RPMI7951 (cell line): ENCODE measurements at regions not wholly inside any gene's neighbourhood (a gene's known extent, or its start where the extent isn't known, plus 50 kb on each side); places are given as distances from the start of the nearest gene placed in this dataset.
A peak's percentile ranks its signal among the peaks of the same experiment; 100 is the strongest.

ENCODE experiments used
- DNase-seq: peaks from one replicate; pipeline ENCODE4 v3.0.0-alpha.2; 2012; ENCODE audit warnings: low read depth

DNA sequence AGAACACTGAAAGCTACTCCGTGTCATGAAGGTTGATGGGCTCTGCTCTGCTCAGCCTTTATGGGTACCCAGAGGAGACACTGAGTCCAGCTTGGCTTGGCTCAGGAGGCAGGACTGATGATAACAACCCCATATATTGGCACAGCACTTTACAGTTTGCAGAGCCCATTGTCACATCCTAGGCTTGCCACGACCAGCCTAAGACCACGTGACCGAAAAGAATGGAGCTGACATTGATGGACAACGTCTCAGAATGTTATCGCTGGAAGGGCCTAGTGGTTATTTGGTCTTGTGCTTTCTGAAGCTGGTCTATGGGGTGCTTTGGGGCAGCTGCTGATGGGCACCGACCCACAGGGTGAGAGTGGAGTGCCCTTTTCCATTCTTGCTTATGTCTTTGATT is 72.9 kb upstream of the RUNX3 start:
- DNase-seq: no peak

DNA sequence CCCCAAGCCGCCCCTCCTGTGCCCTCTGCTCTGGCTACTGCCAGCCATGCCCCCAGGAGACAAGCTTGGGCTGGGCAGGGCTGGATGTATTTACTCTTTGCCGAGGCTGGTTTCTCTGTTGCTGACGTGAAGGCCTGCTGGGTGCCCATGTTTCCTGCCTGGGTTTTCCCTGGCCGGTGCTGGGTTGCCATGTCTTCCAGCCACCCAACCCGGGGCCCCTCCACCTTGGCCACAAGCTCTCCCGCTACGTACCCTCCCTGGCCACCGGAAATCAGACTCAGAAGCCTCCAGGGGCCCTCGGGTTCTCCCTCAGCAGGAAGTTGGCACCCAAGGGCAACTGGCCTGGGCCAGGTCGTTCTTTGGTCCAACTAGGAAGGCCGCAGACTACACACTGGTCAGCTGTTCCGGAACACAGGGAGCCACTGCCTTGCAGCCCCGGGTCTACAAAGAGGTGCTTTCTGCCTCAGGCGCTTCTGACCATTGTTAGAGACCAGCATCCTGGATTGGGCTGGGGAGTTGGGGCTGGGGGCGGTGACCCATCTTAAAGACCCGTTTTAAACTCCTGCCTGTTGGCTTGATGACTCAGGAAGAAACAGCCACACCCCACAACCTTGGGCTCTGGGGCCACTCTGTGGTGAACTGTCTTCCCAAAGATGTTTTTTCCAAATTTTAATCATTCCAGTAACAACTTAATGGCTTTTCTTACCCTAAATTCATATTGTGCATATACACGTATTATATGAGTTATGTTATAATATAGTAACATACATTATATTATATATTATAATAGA is 71.2 kb upstream of the RUNX3 start:
- DNase-seq: peak; percentile 32

DNA sequence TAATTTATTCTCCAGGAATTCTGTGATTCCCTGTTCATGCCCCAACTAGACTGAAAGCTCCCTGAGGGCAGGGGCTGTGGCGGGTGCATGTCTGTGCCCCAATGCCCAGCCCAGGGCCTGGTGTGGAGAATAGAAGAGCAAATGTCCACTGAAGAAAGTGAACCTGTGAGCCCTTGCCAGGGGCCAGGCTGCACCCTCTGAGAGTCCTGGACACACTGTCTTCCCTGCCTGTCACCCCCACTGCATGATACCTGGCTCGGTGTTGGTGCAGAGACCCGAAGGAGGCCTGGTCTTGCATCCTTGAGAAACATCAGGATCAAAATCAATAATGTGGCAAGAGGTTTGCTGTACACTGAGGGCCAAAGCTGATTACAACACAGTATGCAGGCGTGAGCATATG is 69.8 kb upstream of the RUNX3 start:
- no peak for DNase-seq

DNA sequence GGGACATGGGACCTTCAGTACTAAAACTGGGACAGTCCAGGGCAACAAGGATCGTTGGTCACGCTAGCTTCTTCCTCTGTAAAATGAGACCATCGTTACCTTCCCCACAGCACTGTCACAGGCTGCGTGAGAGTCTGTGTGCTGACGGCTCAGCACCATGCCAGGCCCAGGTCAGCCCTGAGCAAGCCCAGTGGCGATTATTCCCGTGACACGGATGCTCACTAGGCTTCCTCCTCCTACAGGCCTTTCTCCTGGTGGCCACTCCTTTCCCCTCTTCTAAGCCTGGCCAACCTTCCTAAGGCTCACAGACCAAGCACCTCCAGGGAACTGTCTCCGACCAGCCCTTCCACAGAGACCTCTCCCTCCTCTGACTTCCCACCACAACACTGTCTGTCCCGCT is 69.3 kb upstream of the RUNX3 start:
- DNase-seq: no peak

DNA sequence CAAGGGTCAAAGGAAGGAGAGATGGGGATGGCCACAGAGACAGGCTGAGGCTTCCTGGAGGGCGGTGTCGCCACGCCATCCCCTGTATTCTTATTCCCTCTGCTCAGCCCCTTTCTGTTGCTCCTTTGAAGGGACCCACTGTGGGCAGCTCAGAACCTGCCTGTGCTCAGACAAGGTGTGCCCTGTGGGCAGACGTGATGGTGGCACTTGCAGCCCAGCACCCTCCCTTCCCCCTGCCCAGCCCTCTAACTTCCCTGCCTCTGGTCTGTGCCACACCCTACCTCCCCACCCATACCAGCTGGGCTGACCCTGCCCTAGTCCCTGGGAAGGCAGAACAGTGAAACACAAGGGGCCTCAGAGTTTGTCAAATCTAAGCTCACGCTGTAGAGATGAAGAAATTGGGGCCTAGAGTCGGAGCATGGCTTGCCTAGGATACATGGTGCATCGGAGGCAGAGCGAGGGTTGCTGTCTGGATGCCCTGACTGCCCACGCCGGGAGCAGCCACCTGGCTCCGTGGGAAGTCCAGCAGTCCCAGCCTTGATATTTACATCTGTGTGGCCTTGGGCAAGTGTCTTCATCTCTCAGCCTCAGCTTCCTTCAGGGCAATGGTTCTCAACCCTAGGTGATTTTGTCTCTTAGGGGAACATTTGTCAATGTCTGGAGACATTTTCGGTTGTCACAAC is 68.6 kb upstream of the RUNX3 start:
- DNase-seq: no peak

DNA sequence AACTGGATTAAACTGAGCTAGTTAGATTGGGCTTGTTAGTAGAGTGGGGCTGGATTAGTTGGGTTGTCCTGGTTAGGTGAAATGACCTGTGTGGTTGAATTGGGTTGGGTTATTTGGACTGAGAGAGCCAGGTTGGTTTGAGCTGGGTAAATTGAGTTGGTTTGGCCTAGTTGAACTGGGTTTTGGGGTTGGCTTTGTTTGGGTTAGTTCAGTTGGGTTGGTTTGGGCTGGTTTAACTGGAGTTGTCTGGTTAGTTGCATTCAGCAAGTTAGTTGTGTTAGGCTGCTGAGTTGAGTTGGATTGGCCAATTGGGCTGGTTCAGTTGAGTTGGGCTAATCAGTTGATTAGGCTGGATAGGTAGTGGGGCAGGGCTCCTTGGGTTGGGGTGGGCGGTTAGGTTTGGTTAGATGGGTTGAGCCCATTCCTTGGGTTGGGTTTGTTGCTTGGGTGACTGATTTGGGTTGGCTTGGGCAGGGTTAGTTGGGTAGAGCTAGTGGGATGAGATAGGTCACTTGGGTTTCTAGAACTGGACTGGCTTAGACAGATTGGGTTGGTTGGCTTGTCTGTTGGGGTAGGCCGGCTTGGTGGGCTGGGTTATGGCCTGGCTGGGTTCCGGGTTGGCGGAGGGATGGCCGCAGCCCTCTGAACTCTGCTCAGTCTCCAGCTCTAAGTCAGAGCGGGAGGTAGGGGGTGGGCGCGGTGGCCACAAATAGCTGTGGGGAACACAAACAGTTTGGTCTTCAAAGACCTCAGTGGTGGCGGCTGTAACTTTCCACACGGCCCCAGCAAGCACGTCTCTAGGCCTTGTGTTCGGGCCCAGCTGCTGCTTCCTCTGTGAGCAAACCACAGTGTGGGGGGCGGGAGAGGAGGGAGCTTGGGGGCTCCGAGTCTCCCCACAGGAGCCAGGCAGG is 67.2 kb upstream of the RUNX3 start:
- no peak for DNase-seq

DNA sequence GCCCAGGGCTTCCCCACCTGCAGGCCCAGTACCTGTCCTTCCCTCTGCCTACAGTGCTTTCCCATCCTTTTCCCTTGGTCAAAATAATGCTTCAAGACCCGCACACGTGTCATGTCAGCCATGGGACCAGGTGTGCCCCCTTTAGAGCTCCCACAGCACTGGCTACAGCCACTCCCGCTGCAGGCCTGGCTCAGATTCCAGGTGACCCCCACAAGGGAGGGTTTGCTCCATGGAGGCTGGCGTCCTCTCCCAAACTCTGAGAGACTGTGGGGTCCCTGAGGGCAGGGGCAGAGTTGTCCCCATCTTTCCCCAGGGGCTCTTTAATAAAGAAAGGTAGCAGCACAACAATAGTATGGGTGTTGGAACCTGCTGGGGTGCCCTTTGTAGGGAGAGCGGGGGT is 66.4 kb upstream of the RUNX3 start:
- DNase-seq: no peak

DNA sequence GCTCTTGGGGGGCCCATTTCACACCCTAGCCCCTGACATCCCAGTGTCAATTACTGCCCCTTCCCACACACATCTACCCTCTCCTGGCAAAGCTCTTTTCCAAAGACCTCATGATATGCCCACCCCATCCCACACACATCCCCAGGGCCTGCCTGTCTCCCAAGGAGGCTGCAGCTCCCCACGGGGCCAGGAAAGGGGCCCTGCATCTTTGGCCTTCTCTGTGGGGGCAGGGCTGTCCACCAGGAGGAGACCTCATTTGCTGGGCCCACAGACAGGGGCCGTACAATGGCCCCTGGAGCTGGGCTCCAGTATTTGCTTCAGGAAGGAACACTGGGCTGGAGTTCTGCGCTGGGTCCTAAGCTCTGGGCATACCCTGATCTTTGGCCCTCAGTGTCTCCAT is 65.6 kb upstream of the RUNX3 start:
- DNase-seq: no peak

DNA sequence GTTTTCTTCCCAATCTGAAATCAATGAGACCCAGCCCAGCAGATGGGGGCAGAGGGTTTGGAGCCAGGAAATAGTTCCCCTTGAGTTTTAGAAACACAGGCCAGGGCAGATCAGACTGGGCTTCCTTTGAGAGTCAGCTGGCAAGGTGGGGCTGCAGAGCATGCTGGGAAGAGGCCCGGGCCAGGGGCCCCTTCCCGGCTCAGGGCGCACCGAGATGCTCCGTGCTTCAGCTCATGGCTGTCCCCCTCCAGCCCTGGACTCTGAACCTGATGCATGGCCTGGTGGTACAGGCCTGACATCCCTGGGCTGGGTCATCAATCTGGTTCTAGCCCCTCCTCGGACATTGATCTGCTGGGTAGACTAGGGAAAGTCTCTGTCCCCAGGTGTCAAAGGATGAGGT is 65.1 kb upstream of the RUNX3 start:
- no peak for DNase-seq

DNA sequence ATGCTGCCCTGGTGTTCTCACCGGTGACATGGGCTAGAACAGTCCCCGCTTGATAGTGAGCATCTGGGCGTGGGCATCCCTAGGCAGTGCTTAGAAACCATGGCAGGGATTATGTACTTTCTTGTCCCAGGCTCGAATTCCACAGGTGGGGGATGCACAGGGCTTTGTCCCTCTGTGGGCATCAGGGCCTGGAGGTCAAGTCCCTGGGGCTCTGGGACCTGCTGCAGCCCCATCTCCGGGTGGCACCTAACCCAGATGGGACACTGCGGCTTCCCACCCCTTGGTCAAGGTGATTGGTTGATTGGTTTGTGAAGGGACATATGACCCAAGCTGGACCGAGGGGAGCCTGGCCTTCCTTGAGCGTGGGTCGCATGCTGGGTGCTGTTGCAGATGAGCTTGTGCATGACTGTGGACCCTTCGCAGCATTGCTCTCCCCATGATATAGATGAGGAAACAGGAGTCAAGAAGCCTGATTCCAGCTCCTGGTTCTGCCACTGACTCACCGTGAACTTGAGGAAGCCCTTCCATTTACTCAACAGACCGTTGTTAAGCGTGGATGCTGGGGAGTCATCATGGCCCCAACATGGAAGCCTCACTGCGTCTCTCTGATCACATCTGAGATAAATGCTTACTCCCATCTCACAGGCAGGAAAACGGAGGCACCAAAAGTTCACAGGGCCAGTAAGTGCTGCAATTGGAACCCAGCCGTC is 64.0 kb upstream of the RUNX3 start:
- DNase-seq: no peak

DNA sequence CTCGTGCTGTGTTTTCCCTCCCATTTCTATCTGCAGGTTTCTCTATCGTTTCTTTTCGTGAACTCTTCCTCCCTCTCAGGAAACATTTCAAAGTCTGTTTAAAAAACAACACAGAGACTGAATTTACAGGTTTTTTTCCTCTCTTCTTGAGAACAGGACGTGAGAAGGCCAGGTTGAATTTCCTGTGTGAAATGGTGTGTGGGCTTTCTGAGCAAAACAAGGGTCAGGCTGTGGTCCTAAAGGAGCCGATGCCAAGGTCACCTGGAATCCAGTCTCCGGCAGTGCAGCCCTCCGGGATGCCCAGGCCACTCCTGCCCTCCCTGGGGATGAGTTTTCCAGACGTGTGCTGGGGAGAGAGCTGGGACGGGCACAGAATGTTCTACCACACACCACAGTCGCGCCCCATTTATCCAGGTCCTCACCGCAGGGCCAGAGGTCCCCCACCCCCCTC is 62.7 kb upstream of the RUNX3 start:
- DNase-seq: no peak

DNA sequence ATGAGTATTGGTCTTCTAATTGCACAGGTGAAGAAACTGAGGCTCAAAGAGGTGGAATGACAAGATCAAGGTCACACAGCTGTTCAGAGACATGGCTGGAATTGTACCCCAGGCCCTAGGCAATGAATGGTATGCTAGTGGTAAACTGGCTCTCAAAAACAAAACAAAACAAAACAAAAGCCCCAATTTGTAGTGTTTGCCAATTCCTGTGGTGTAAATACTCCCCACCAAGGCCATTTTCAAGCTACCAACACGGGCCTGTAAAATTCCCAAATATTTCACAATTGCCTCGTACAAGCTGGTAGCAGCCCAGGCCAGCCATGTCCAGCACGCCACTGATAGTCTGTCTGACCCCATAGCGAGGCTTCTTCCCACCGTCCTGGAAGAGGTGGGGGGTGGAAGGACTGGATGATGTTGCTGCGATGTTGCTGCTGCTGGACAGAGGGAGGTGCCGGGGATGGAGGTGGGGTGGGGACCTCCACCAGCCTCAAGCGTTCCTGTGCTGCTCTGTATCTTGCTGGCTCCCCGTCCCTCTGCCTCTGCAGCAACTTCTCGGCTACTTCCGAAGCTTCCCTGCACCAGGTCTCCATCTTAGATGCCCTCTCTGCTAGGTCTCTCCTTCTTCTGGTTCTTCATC is 62.2 kb upstream of the RUNX3 start:
- no peak for DNase-seq

DNA sequence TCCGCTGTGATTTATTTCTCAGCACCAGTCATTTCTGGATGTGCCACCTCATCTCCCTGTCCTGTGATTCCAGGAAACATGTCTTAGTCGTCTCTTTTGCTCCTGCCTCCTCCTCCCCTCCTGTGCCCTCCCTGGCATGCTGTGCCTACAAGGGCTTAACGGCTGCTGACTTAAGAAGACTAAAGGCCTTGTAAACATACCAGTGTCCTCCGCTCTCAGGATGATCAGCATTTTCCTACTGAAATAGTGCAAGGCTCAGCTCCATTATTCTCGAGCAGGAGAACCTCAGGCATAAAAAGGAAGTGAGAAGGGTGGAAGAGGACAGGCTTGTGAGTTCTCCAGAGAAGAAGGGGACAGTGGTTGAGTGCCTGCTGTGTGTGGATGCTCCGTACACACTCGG is 61.6 kb upstream of the RUNX3 start:
- DNase-seq: no peak

DNA sequence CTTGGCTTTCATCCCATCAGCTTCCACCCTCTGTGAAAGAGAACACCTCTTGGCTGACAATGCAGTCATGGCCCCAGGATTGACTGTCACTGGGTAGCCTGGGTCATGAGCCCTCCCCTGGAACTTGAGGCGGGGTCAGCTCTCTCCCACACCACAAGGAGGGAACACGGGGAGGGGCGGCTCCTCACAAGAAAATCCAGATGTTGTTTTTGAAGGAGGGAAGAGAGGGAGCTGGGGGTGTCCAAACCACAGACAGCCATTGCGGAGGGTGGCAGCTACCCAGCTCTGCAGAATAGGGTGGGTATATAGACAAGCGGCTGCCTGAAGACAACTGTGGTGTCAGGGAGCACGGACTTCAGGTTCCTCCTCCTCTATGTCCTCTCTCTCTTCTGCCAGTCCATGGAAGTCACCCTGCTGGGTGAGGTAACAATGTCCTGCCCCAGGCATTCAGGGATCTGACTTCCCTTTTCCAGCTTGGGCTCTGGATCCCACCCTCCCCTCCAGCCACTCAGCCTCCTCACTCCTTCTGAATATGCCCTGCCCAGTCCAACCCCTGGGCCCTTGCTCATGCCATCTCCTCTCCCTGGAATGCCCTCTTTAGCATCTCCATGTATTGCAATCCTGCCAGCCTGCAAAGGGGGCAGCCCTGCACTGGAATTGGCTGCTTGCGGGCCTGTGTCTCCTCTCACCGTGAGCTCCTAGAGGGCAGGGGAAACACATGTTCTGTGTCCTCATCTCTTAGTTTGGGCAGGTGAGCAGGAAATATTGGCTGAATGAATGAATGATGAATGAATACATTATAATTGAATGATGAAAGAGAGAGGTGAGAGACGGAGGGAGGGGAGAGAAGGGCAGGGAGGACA is 60.9 kb upstream of the RUNX3 start:
- no peak for DNase-seq

DNA sequence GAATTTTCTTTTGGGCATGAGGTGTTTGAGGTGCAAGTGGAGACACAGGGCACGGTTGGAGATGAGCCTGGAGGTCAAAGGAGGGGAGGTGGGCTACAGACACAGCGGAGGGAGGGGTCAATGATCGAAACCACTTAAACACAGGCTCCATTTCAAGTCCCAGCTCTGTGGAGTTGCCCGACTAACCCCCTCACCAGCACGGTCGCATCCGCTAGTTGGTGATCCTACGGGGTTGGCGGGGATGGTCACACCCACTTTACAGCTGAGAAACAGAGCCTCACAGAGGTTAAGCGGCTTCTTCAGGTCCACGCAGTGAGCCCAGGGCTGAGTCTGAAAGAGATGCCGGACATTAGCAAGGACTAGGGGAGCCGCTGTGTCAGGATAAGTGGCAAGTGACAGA is 60.1 kb upstream of the RUNX3 start:
- no peak for DNase-seq

DNA sequence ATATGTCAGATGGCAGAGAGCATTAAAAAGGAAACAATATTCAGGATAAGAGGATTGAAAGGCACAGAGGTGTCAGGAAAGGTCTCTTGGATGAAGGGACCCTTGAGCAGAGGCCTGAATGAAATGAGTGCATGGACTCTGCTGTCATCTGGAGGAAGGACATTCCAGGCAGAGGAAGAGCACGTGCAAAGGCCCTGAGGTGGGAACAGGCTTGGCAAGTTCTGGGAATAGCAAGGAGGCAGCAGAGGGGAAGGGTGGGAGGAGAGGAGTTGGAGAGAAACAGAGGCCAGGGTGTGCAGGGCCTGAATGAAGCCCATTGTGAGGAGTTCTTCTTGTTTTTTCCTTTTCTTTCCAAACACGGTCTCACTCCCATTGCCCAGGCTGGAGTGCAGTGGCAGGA is 59.0 kb upstream of the RUNX3 start:
- no peak for DNase-seq

DNA sequence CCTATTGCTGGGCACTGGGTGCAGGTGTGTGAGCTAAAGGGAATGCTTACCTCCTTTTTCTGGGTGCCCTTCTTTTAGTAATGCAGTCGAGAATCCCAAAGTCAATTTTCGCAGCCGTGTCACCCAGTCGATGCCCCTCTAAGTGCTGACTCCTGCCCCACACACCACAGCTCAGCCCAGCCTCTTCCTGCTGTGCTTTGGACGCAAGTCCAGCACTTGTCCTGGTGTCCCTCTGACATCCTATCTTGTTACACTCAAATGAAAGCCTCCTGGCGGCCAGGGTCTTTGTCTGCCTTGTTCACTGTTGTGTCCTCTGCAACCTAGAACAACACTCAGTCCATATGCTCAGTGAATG is 58.5 kb upstream of the RUNX3 start:
- no peak for DNase-seq

DNA sequence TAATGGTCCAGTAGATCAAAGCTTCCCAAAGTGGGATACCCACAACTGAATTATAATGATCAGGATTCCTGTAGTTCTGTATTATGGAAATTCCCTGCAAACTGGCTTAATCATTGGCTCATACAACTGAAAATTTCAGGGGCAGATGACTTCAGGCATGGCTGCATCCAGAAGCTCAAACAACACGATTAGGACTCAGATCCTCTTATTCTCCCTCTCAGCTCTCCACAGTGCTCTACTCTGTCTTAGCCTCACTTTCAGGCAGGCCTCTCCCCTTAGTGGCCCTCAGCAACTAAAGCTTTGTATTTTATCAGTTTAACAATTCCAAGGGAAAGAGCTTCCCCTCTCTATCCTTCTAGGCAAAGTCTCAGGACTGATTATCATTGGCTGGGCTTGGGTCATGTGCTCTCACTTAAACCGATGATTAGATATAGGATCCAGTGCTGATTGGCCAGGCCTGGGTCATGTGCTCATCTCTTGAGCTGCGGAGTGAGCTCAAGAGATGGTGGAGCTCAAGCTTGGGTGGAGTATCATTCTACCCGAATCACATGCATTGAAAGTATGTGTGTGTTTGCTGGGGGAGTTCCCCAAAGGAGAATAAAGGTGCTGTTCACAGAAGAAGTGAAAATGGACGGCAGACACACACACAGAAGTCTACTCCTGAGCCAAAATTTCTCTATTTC is 57.9 kb upstream of the RUNX3 start:
- DNase-seq: no peak

DNA sequence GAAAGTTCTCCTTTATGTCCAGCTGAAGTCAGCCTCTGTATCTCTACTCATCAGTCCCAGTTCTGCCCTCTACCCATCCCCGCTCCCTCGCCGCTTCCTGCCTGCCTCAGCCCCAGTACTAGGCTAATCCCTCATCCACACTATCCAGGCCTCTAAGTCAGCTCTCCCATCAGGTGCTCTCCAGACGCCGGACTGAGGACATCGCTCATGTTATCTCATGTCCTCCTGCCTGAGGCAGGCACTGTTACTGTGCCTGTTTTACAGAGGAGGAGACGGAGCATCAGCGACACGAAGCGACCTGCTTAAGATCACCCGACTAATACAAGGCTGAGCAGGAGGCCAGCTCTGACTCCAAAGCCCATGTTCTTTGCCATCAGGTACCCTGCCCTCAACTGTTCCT is 57.3 kb upstream of the RUNX3 start:
- no peak for DNase-seq

DNA sequence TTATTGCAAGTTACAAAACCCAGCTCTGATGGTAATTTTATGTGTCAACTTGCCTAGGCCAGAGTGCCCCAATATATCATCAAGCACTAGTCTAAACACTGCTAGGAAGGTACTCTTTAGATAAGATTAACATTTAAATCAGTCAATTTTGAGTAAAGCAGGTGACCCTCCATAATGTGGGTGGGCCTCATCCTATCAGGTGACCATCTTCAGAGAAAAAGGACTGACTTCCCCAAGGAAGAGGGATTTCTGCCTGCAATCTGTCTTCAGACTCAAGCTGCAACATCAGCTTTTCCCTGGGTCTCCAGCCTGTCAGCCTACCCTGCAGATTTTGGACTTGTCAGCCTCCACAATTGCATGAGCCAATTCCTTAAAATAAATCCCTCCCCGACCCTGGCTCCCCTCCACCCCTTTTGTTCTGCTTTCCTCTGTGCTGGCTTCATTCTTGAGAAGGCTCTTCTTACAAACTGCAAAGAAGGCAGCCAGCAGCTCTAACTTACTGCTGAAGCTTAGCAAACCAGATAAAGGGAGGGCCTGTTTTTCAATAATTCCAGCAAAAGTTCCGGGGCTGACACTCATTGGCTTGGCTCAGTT is 56.4 kb upstream of the RUNX3 start:
- DNase-seq: no peak
